CD4-positive, alpha-beta T cell treated with Interleukin-15 for 4 hours (primary cell): ENCODE measurements at regions not wholly inside any gene's neighbourhood (a gene's known extent, or its start where the extent isn't known, plus 50 kb on each side); places are given as distances from the start of the nearest gene placed in this dataset.
"Not testable (repeated sequence)": the region's sequence is repeated elsewhere in the genome, so short reads cannot be mapped to it uniquely, and the experiment has no call there.

Source experiments
- DNase-seq: peaks from one replicate; pipeline ENCODE4 v3.0.0-alpha.2; 2020; ENCODE audit warnings: low spot score

- DNase-seq, result no peak
Observed at GRCh38 chr6:84871925-84872324, 107.5 kb upstream of the TBX18 start.

- no peak for DNase-seq
Observed at GRCh38 chr6:84870672-84871071, 106.3 kb upstream of the TBX18 start.

GRCh38 chr6:84868149-84868548 lies 103.8 kb upstream of the TBX18 start:
- no peak for DNase-seq

- no peak for DNase-seq
Observed at GRCh38 chr6:84867521-84867920, 103.1 kb upstream of the TBX18 start.

GRCh38 chr6:84866715-84867114 lies 102.3 kb upstream of the TBX18 start:
- no peak for DNase-seq

GRCh38 chr6:84865372-84865771 lies 101.0 kb upstream of the TBX18 start:
- not testable (repeated sequence) for DNase-seq

GRCh38 chr6:84862843-84863242 lies 98.4 kb upstream of the TBX18 start:
- no peak for DNase-seq

GRCh38 chr6:84860920-84861319 lies 96.5 kb upstream of the TBX18 start:
- DNase-seq, result no peak

- no peak for DNase-seq
Observed at GRCh38 chr6:84860509-84860908, 96.1 kb upstream of the TBX18 start.

GRCh38 chr6:84854811-84855400 lies 90.5 kb upstream of the TBX18 start:
- no peak for DNase-seq

GRCh38 chr6:84853901-84854300 lies 89.5 kb upstream of the TBX18 start:
- no peak for DNase-seq

GRCh38 chr6:84848960-84849359 lies 84.6 kb upstream of the TBX18 start:
- no peak for DNase-seq

- DNase-seq, result no peak
Observed at GRCh38 chr6:84847390-84848160, 83.2 kb upstream of the TBX18 start.

- no peak for DNase-seq
Observed at GRCh38 chr6:84842525-84843166, 78.2 kb upstream of the TBX18 start.

GRCh38 chr6:84837068-84837866 lies 72.9 kb upstream of the TBX18 start:
- DNase-seq, result not testable (repeated sequence)

GRCh38 chr6:84836366-84836765 lies 72.0 kb upstream of the TBX18 start:
- DNase-seq, result no peak

GRCh38 chr6:84835340-84835739 lies 70.9 kb upstream of the TBX18 start:
- DNase-seq, result no peak

- not testable (repeated sequence) for DNase-seq
Observed at GRCh38 chr6:84831924-84832323, 67.5 kb upstream of the TBX18 start.

- no peak for DNase-seq
Observed at GRCh38 chr6:84825461-84825860, 61.1 kb upstream of the TBX18 start.

- not testable (repeated sequence) for DNase-seq
Observed at GRCh38 chr6:84821314-84821713, 56.9 kb upstream of the TBX18 start.

GRCh38 chr6:84816741-84817140 lies 52.3 kb upstream of the TBX18 start:
- no peak for DNase-seq

- no peak for DNase-seq
Observed at GRCh38 chr6:84815896-84816735, 51.7 kb upstream of the TBX18 start.
